ENCODE measurements at regions not wholly inside any gene's neighbourhood (a gene's known extent, or its start where the extent isn't known, plus 50 kb on each side); places are given as distances from the start of the nearest gene placed in this dataset.

GRCh38 chr6:21476112-21476511, 117.4 kb upstream of the SOX4 start:
- in situ Hi-C loops (cut with MboI; ENCODE audit: low pct_unique_long_range_greater_than_20kb, low sequenced_read_pairs, unreplicated experiment) = no loop called here
- no peak for TF ChIP-seq CTCF (IDR thresholded peaks at IDR 0.05; ENCODE audit: extremely low read depth, insufficient read depth, missing control alignments)
- DNase-seq (ENCODE audit: low spot score) = no peak

- DNase-seq (ENCODE audit: low spot score) = no peak
- TF ChIP-seq CTCF (IDR thresholded peaks at IDR 0.05; ENCODE audit: extremely low read depth, insufficient read depth, missing control alignments) = no peak
- in situ Hi-C loops (cut with MboI; ENCODE audit: low pct_unique_long_range_greater_than_20kb, low sequenced_read_pairs, unreplicated experiment) = no loop called here
These were observed 115.1 kb upstream of the SOX4 start for GRCh38 chr6:21478411-21478810.

- TF ChIP-seq CTCF (IDR thresholded peaks at IDR 0.05; ENCODE audit: extremely low read depth, insufficient read depth, missing control alignments) = no peak
- no peak for DNase-seq (ENCODE audit: low spot score)
- in situ Hi-C loops (cut with MboI; ENCODE audit: low pct_unique_long_range_greater_than_20kb, low sequenced_read_pairs, unreplicated experiment) = no loop called here
These were observed 114.5 kb upstream of the SOX4 start for GRCh38 chr6:21478883-21479539.

- in situ Hi-C loops (cut with MboI; ENCODE audit: low pct_unique_long_range_greater_than_20kb, low sequenced_read_pairs, unreplicated experiment) = no loop called here
- TF ChIP-seq CTCF (IDR thresholded peaks at IDR 0.05; ENCODE audit: extremely low read depth, insufficient read depth, missing control alignments) = no peak
These were observed 107.4 kb upstream of the SOX4 start for GRCh38 chr6:21486115-21486514.

GRCh38 chr6:21489826-21490225, 103.7 kb upstream of the SOX4 start:
- no peak for TF ChIP-seq CTCF (IDR thresholded peaks at IDR 0.05; ENCODE audit: extremely low read depth, insufficient read depth, missing control alignments)
- in situ Hi-C loops (cut with MboI; ENCODE audit: low pct_unique_long_range_greater_than_20kb, low sequenced_read_pairs, unreplicated experiment) = no loop called here
- DNase-seq (ENCODE audit: low spot score) = no peak

More at GRCh38 chr6:21486115-21486514, 107.4 kb upstream of the SOX4 start:
- no peak for DNase-seq (ENCODE audit: low spot score)

GRCh38 chr6:21491955-21492354, 101.6 kb upstream of the SOX4 start:
- DNase-seq (ENCODE audit: low spot score) = no peak
- no peak for TF ChIP-seq CTCF (IDR thresholded peaks at IDR 0.05; ENCODE audit: extremely low read depth, insufficient read depth, missing control alignments)
- in situ Hi-C loops (cut with MboI; ENCODE audit: low pct_unique_long_range_greater_than_20kb, low sequenced_read_pairs, unreplicated experiment) = no loop called here
